H9 (cell line): ENCODE measurements at regions not wholly inside any gene's neighbourhood (a gene's known extent, or its start where the extent isn't known, plus 50 kb on each side); places are given as distances from the start of the nearest gene placed in this dataset.

Experiments
- DNase-seq: peaks from one replicate; pipeline ENCODE4 v3.0.0-alpha.2; 2017
- H2AFZ ChIP-seq: one replicate; pipeline ENCODE4 v1.6.1; 2013; ENCODE audit warnings: mild to moderate bottlenecking, low read length, control low read depth, moderate library complexity
- H2AK5ac ChIP-seq: 2 replicates; pipeline ENCODE4 v1.6.1; 2013; ENCODE audit warnings: low read length, control low read depth, mixed read lengths; ENCODE audit not compliant: insufficient read length
- H2BK120ac ChIP-seq: one replicate; pipeline ENCODE4 v1.6.1; 2013; ENCODE audit warnings: low read depth, mild to moderate bottlenecking, low read length, control low read depth, inconsistent platforms; ENCODE audit not compliant: poor library complexity, severe bottlenecking
- H2BK12ac ChIP-seq: 2 replicates; pipeline ENCODE4 v1.6.1; 2013; ENCODE audit warnings: low read length, control low read depth, mixed read lengths, low read depth; ENCODE audit not compliant: insufficient read length
- H2BK15ac ChIP-seq: 2 replicates; pipeline ENCODE4 v1.6.1; 2013; ENCODE audit warnings: low read depth, low read length, control low read depth
- H2BK20ac ChIP-seq: one replicate; pipeline ENCODE4 v1.6.1; 2013; ENCODE audit warnings: low read depth, mild to moderate bottlenecking, low read length, control low read depth, inconsistent platforms; ENCODE audit not compliant: poor library complexity, severe bottlenecking
- H2BK5ac ChIP-seq: 2 replicates; pipeline ENCODE4 v1.6.1; 2013; ENCODE audit warnings: low read length, control low read depth, mixed read lengths; ENCODE audit not compliant: insufficient read length
- H3K14ac ChIP-seq: 2 replicates; pipeline ENCODE4 v1.6.1; 2013; ENCODE audit warnings: low read length, control low read depth; ENCODE audit not compliant: insufficient read depth
- H3K18ac ChIP-seq: 2 replicates; pipeline ENCODE4 v1.6.1; 2013; ENCODE audit warnings: low read depth, mild to moderate bottlenecking, mixed read lengths, low read length, control low read depth; ENCODE audit not compliant: insufficient read length
- H3K23ac ChIP-seq: 2 replicates; pipeline ENCODE4 v1.6.1; 2013; ENCODE audit warnings: low read length, control low read depth, mixed read lengths, low read depth; ENCODE audit not compliant: insufficient read length
- H3K23me2 ChIP-seq: 2 replicates; pipeline ENCODE4 v1.6.1; 2013; ENCODE audit warnings: low read depth, mild to moderate bottlenecking, mixed read lengths, low read length, control low read depth; ENCODE audit not compliant: insufficient read length, poor library complexity, severe bottlenecking
- H3K27ac ChIP-seq: 2 replicates; pipeline ENCODE4 v1.5.1; 2013; ENCODE audit warnings: low read length, control low read depth, mixed read lengths, low read depth; ENCODE audit not compliant: insufficient read length
- H3K27me3 ChIP-seq: 2 replicates; pipeline ENCODE4 v1.6.1; 2013; ENCODE audit warnings: low read length, control low read depth, inconsistent platforms; ENCODE audit not compliant: insufficient read depth
- H3K4ac ChIP-seq: 2 replicates; pipeline ENCODE4 v1.6.1; 2013; ENCODE audit warnings: low read depth, mild to moderate bottlenecking, control low read depth, inconsistent platforms, low read length, moderate library complexity
- H3K4me1 ChIP-seq: 2 replicates; pipeline ENCODE4 v1.6.1; 2013; ENCODE audit warnings: low read length, control low read depth, inconsistent platforms; ENCODE audit not compliant: insufficient read depth
- H3K4me2 ChIP-seq: 2 replicates; pipeline ENCODE4 v1.6.1; 2013; ENCODE audit warnings: low read length, control low read depth, mixed read lengths; ENCODE audit not compliant: insufficient read length, insufficient read depth
- H3K56ac ChIP-seq: 2 replicates; pipeline ENCODE4 v1.6.1; 2013; ENCODE audit warnings: low read depth, mild to moderate bottlenecking, mixed read lengths, low read length, control low read depth; ENCODE audit not compliant: insufficient read length
- H3K79me1 ChIP-seq: 2 replicates; pipeline ENCODE4 v1.6.1; 2013; ENCODE audit warnings: low read depth, mild to moderate bottlenecking, moderate library complexity, low read length, control low read depth, inconsistent platforms; ENCODE audit not compliant: insufficient read depth, poor library complexity, severe bottlenecking
- H3K79me2 ChIP-seq: 2 replicates; pipeline ENCODE4 v1.6.1; 2013; ENCODE audit warnings: low read length, control low read depth, inconsistent platforms; ENCODE audit not compliant: insufficient read depth
- H3K9ac ChIP-seq: 2 replicates; pipeline ENCODE4 v1.6.1; 2013; ENCODE audit warnings: low read length, control low read depth, mixed read lengths; ENCODE audit not compliant: insufficient read length; ENCODE audit errors: extremely low read depth
- H3K9me3 ChIP-seq: one replicate; pipeline ENCODE4 v1.6.1; 2013; ENCODE audit warnings: low read depth, low read length, inconsistent platforms; ENCODE audit not compliant: control insufficient read depth
- H3T11ph ChIP-seq: one replicate; pipeline ENCODE4 v1.6.1; 2013; ENCODE audit warnings: mild to moderate bottlenecking, low read length, control low read depth, inconsistent platforms
- H4K20me1 ChIP-seq: one replicate; pipeline ENCODE4 v1.6.1; 2013; ENCODE audit not compliant: control insufficient read depth, insufficient read length, insufficient read depth
- H4K5ac ChIP-seq: 2 replicates; pipeline ENCODE4 v1.6.1; 2013; ENCODE audit warnings: low read depth, mild to moderate bottlenecking, mixed read lengths, low read length, control low read depth; ENCODE audit not compliant: insufficient read length
- H4K8ac ChIP-seq: replicated peaks from 2 replicates; pipeline ENCODE4 v1.6.1; 2013; ENCODE audit warnings: low read length, control low read depth, mixed read lengths, low read depth; ENCODE audit not compliant: insufficient read length
- H4K91ac ChIP-seq: 2 replicates; pipeline ENCODE4 v1.6.1; 2013; ENCODE audit warnings: low read depth, mild to moderate bottlenecking, moderate library complexity, mixed read lengths, low read length, control low read depth; ENCODE audit not compliant: insufficient read length
- H3K27ac Mint-ChIP-seq, 3 experiments: 2 replicates in 2 of 3; 3 replicates in 1 of 3; pipeline ENCODE4 v1.8.0; 2020 to 2021; ENCODE audit warnings: mixed read lengths in 3 of 3, mild to moderate bottlenecking in 1 of 3, moderate library complexity in 1 of 3
- H3K27me3 Mint-ChIP-seq: 2 replicates; pipeline ENCODE4 v1.8.0; 2021; ENCODE audit warnings: low read depth, mild to moderate bottlenecking, moderate library complexity, mixed read lengths
- H3K36me3 Mint-ChIP-seq, 3 experiments: 2 replicates in 2 of 3; 3 replicates in 1 of 3; pipeline ENCODE4 v1.8.0; 2020 to 2021; ENCODE audit warnings: low read depth in 3 of 3, mixed read lengths in 3 of 3; ENCODE audit not compliant: insufficient read depth in 1 of 3
- H3K4me1 Mint-ChIP-seq, 2 experiments: 2 replicates each; pipeline ENCODE4 v1.8.0; 2020; ENCODE audit warnings: mixed read lengths in 2 of 2
- H3K4me3 Mint-ChIP-seq, 2 experiments: 2 replicates in 1 of 2; 3 replicates in 1 of 2; pipeline ENCODE4 v1.8.0; 2020 to 2021; ENCODE audit warnings: mild to moderate bottlenecking in 2 of 2, mixed read lengths in 2 of 2, moderate library complexity in 1 of 2
- H3K9me3 Mint-ChIP-seq, 2 experiments: 2 replicates in 1 of 2; 3 replicates in 1 of 2; pipeline ENCODE4 v1.8.0; 2020; ENCODE audit warnings: mild to moderate bottlenecking in 2 of 2, mixed read lengths in 2 of 2, moderate library complexity in 1 of 2
- WGBS: extraction: QIAGEN DNeasy Blood & Tissue Kit; methylation state at CpG from one replicate; pipeline ENCODE4 v1.1.7; 2013; ENCODE audit warnings: missing lambda C conversion rate, low lambda C conversion rate, mixed read lengths; ENCODE audit not compliant: insufficient read length; ENCODE audit errors: extremely low coverage; 5-methylcytosine and 5-hydroxymethylcytosine counted together
- TF ChIP-seq, protein P1 (sequence below): fragments of 200-600 bp; sonication (generic); conservative IDR thresholded peaks from 3 replicates; pipeline ENCODE4 v1.8.0; 2021; ENCODE audit warnings: antibody characterized with exemption, mild to moderate bottlenecking

DNA sequence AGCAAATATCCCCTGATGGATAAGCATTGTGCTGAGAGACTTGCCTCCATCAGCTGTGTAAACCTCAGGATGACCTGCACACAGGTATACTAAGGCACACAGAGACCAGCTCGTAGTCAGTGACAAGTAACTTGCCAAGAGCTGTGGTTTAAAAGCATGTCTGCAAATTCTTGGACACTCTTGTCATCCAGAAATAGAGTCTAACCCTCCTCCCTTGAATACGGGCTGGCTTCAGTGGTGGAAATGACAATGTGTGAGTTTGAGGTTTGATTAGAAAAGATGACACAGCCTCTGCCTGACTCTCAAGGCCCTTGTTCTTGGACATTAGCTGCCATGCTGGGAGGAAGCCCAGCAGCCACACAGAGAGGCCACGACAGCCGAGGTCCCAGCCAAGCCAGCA, 114.4 kb downstream of the GADD45G start:
- Histone ChIP-seq H3K4me2 (no peak overlapping the region), H3K56ac (no peak overlapping the region), H3K9ac (no peak overlapping the region), H2BK15ac (no peak overlapping the region), H3K4ac (no peak overlapping the region), H2AFZ (no peak overlapping the region), H3K79me1 (no peaks in the 10 kb centered on the region), H3K27me3 (no peaks in the 10 kb centered on the region), H3K23ac (no peak overlapping the region), H3K18ac (no peak overlapping the region), H3K79me2 (no peaks in the 10 kb centered on the region), H3K9me3 (no peaks in the 10 kb centered on the region), H2AK5ac (no peak overlapping the region), H3T11ph (no peak overlapping the region), H2BK120ac (no peak overlapping the region), H3K27ac (no peak overlapping the region), H4K20me1 (no peaks in the 10 kb centered on the region), H4K91ac (no peak overlapping the region), H2BK12ac (no peak overlapping the region), H3K14ac (no peak overlapping the region), H3K4me1 (no peaks in the 10 kb centered on the region), H2BK5ac (no peak overlapping the region), H2BK20ac (no peak overlapping the region), H4K5ac (no peak overlapping the region), H3K23me2 (no peaks in the 10 kb centered on the region), H4K8ac (no peak overlapping the region)
- TF ChIP-seq, protein P1, sequence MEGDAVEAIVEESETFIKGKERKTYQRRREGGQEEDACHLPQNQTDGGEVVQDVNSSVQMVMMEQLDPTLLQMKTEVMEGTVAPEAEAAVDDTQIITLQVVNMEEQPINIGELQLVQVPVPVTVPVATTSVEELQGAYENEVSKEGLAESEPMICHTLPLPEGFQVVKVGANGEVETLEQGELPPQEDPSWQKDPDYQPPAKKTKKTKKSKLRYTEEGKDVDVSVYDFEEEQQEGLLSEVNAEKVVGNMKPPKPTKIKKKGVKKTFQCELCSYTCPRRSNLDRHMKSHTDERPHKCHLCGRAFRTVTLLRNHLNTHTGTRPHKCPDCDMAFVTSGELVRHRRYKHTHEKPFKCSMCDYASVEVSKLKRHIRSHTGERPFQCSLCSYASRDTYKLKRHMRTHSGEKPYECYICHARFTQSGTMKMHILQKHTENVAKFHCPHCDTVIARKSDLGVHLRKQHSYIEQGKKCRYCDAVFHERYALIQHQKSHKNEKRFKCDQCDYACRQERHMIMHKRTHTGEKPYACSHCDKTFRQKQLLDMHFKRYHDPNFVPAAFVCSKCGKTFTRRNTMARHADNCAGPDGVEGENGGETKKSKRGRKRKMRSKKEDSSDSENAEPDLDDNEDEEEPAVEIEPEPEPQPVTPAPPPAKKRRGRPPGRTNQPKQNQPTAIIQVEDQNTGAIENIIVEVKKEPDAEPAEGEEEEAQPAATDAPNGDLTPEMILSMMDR = no peak
- H3K36me3 Mint-ChIP-seq = peaks cover 0 to 5% (median 0%) of the 10 kb centered on the region in 3 experiments; a peak in 2 of 7 replicates
- H3K4me3 Mint-ChIP-seq = no peak overlapping the region
- no peak for DNase-seq
- no peak overlapping the region for H3K27ac Mint-ChIP-seq
- peaks cover 8% of the 10 kb centered on the region for H3K27me3 Mint-ChIP-seq
- peaks cover 2 to 3% of the 10 kb centered on the region in 2 experiments; a peak in 1 of 4 replicates for H3K4me1 Mint-ChIP-seq
- WGBS = no CpG with 5 or more reads among the region's 4 CpGs
- H3K9me3 Mint-ChIP-seq = no peaks in the 10 kb centered on the region; a peak in 1 of 5 replicates
